GM18499 (cell line): ENCODE measurements at regions not wholly inside any gene's neighbourhood (a gene's known extent, or its start where the extent isn't known, plus 50 kb on each side); places are given as distances from the start of the nearest gene placed in this dataset.

Source experiments
- ATAC-seq: cut with Tn5 transposase; IDR thresholded peaks from one replicate; pipeline ENCODE4 v1.9.1; 2021; ENCODE audit warnings: moderate number of reproducible peaks; ENCODE audit not compliant: insufficient read depth, unreplicated experiment

DNA sequence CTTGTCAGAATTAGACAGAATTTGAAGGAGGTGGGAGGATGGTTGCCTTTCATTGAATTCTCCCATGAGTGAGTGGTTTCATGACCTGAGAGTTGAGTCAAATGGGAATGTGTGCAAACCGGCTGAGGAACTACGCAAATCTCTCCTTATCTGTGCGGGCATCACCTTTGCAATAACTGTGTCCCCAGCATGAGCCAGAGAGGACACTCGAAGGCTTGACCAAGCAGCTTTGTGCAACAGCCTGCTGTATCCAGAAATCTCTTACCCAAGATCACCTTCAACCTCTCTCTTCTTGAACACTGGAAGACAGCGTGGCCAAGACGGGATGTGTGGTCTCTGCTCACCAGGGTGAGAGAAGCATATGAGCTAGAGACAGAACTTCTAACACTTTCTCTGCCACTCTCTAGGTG, 93.8 kb upstream of the IKZF1 start:
- no peak for ATAC-seq

GRCh38 chr7:50209461-50210135, 94.9 kb upstream of the IKZF1 start:
- ATAC-seq, result no peak

DNA sequence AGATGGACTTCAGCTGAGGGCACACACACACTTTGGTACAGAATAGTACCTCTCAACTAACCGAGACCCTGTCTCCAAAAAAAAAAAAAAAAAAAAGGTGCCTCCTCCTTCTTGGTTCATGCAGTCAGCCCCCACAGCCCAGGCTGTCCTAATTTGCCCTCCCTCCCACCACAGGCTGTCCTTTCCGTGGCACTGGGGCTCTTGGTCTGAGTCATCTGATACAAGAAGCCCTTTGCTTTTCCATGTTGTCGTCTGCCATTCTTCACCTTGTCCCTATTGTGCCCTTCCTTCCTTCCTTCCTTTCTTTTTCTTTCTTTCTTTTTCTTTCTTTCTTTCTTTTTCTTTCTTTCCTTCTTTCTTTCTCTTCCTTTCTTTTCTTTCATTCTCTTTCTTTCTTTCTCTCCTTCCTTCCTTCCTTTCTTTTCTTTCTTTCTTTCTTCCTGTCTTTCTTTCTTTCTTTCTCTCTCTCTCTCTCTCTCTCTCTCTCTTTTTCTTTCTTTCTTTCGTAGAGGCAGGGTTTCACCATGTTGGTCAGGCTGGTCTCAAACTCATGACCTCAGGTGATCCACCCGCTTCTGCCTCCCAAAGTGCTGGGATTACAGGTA, 96.0 kb upstream of the IKZF1 start:
- ATAC-seq, result no peak

GRCh38 chr7:50207686-50208255, 96.7 kb upstream of the IKZF1 start:
- no peak for ATAC-seq

DNA sequence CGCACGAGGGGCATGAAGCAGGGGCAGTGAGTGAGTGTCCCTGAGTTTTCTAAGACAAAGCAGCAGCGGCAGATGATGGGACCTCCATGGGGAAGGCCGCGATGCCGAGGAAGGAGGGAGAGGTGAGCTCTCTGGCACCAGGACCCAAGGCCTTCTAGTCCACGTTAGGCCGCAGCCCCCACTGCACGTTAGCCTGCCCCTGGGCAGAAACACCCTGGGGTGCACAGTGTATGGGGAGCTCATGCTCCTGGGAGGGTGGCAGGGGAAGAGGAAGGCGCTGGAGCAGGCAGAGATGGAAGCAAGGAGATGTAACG, 97.3 kb upstream of the IKZF1 start:
- ATAC-seq, result no peak

DNA sequence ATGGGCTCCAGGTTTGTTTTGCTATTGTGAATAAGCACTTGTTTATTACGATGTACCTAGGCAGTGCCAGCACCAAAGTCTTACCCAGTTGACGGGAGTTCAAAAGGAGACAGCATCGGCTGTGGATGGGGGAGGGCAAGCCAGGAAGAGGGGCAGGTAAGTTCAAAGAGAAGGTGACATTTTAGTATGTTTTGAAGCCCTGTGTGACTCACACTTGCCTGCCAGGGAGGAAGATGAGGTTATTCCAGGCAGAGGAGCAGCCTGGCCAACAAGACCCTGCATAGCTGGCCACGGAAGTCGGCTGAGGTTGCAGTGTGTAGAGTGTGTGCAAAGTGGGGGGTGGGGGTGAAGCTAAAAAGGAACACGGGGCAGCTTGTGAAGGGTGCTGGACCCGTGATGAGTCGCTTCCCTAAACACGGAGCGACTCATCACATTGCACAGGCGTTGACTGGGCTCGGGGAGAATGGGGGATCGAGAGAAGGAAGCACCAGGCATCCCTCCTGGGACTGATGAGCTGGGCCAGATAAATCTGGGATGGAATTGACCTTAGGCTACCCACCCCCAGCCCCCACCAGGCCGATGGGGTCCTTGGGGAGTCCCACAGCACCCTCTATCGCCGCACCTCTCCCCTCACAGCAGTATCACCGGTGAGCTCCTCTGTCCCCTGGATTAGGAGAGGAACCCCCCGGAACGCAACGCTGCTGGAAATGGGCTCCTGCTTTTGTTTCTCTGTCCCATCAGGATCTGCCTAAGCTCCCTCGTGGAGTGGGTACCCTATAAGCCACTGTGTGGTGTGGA, 97.9 kb upstream of the IKZF1 start:
- no peak for ATAC-seq

- ATAC-seq, result no peak
Measured at GRCh38 chr7:50205011-50205410, 99.5 kb upstream of the IKZF1 start.

DNA sequence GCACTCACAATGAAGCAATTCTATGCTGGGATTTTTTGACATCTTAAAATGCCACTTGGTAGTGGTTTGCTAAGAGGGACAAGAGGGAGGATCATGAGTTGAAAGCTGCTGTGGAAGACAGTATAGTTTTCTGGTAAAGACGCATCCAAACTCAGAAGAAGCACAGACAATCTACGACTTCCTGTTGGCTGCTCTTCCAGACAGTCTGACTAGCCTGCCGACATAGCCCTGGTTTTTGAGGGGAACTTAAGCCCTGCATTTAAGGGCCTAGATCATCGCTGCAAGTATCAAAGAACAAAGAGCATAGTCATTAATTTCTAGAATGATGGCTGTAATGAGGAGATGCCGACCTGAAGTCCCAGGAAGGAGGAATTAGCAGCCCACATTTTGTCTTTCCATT, 99.9 kb upstream of the IKZF1 start:
- ATAC-seq, result no peak

DNA sequence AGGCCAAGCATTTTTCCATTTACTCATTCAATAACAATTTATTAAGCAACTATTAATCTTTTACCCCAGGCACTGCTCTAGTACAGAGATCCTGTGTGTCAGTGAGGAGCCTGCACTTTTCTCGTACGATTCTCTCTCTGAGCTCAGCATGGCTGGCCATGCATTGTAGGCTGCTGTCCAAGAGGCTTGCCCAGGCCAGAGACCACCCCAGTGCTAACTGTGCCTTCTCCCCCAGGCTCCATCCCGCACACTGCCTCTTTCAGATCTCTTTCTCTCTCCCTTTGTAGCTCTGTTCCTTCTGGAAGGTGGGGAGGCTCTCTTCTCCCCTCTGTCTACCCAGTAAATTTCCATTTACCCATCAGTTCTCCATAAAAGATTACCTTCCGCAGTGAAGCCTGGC, 101.0 kb upstream of the IKZF1 start:
- ATAC-seq, result no peak

DNA sequence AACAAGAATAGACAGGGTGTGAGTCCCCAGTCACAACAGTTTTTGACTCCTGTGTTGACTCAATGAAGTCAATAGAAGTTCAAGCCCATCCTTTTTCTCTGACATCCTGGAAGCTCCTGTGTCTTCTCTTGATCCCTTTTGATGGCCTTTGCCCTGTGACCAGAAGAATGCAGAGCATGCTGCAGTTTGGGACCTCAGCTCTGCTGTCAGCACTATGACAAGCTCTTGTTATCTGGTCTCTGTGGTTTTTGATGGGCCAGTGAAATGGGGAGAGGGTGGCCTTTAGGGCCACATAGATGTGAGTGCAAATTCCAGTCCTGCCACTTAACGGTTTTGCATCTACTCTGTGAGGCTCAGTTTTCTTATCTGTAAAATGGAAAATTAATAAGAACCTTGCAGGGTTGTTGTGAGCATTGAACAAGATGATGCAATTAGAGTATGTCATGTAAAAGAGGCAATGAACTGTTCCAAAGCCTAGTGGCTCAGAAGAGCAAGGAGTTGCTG, 102.4 kb upstream of the IKZF1 start:
- no peak for ATAC-seq

GRCh38 chr7:50199824-50200223, 104.7 kb upstream of the IKZF1 start:
- no peak for ATAC-seq

- peak; percentile 88 for ATAC-seq
Measured at GRCh38 chr7:50197549-50197948, 104.5 kb upstream of the ZPBP start.

DNA sequence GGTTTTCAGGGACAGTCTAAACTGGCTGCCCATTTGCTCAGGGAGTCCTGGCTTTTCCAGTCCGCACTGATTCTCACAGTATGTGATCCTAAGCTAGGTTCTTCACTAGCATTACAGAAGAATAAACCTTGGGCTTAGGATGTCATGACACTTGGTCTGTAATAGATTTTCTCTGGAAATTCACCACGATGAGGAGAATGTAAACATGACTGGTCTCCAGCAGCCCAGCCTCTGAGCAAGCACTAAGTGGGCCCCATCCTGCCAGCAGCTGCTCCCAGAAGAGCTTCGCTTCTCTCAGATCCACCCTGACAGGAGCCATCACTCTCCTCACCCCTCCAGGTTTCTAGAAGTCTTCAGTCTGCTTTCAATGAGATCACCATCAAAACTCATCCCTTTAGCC, 103.7 kb upstream of the ZPBP start:
- ATAC-seq, result no peak

DNA sequence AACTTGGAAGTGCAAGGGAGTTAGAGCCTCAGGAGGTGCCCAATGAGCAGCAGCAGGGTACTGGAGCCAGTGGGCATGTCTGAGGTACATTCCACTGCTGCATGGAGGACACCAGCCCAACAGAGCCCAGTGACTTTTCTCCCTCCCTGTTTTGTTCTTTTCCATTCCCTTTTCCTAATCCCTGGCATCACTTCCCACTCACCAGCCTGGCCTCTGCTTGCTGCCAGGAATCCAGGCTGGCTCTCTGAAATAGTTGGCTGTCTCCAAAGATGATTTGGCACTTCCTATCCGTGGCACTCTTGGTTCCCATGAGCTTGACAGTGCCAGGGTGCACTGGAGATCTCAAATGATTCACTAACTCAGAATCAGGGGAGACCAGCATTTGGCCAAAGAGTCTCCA, 97.7 kb upstream of the ZPBP start:
- ATAC-seq, result no peak

GRCh38 chr7:50189371-50189770, 96.3 kb upstream of the ZPBP start:
- no peak for ATAC-seq

DNA sequence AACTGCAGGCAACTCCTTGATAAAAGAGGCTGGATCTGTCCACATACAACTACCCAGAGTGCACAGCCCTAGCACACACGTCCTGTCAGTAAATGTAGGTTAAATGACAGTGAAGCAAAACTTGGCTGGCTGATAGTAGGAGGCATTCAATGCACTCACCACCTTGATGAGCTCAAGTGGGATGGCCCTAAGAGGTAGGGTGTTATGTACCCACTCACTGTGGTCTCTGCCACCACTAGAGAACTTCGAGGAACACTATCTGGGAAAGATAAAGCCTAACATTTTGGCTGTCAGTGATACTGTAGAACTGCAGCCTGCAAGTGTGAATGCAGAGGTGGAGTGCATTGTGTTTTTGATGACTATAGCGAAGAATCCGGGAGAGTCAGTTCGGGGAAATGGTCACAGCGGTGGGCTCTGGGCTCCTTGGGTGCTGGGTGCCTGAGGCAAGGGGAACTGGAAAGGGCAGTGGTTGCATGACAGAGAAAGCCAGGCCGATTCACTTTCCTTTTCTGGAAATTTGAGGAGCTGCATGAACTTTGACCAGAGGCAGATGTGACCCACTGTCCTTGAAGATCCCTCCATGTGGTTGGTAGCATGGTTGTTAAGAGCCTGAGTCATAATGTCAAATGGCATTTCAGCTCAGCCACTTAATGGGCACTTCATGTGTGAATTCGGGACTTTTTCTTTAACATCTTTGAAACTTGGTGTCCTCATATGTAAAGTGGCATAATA, 93.1 kb upstream of the ZPBP start:
- ATAC-seq, result no peak

DNA sequence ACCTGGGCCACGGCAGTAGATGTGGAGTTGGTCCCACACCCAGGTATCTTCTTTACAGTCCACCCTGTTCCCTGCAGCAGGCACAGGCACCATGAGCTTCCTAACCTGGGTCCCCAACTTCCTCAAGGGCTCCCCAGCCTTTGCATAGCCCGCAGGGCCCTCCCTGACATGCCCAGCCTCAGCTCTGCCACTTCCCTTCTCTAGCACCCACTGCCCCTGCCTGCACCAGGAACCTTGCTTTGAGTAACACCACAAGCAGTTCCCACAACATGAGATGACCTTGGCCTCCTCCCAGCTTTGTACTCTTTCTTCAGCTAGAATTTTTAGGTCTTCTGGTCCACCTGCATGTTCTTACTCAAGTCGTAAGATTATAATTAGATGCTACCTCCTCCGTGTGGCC, 92.2 kb upstream of the ZPBP start:
- no peak for ATAC-seq

- ATAC-seq, result no peak
Measured at GRCh38 chr7:50184271-50184990, 91.4 kb upstream of the ZPBP start.

GRCh38 chr7:50182759-50183158, 89.7 kb upstream of the ZPBP start:
- no peak for ATAC-seq

- no peak for ATAC-seq
Measured at GRCh38 chr7:50181081-50181480, 88.0 kb upstream of the ZPBP start.
